ENCODE measurements at regions not wholly inside any gene's neighbourhood (a gene's known extent, or its start where the extent isn't known, plus 50 kb on each side); places are given as distances from the start of the nearest gene placed in this dataset.
"Not testable (repeated sequence)": the region's sequence is repeated elsewhere in the genome, so short reads cannot be mapped to it uniquely, and the experiment has no call there.

DNA sequence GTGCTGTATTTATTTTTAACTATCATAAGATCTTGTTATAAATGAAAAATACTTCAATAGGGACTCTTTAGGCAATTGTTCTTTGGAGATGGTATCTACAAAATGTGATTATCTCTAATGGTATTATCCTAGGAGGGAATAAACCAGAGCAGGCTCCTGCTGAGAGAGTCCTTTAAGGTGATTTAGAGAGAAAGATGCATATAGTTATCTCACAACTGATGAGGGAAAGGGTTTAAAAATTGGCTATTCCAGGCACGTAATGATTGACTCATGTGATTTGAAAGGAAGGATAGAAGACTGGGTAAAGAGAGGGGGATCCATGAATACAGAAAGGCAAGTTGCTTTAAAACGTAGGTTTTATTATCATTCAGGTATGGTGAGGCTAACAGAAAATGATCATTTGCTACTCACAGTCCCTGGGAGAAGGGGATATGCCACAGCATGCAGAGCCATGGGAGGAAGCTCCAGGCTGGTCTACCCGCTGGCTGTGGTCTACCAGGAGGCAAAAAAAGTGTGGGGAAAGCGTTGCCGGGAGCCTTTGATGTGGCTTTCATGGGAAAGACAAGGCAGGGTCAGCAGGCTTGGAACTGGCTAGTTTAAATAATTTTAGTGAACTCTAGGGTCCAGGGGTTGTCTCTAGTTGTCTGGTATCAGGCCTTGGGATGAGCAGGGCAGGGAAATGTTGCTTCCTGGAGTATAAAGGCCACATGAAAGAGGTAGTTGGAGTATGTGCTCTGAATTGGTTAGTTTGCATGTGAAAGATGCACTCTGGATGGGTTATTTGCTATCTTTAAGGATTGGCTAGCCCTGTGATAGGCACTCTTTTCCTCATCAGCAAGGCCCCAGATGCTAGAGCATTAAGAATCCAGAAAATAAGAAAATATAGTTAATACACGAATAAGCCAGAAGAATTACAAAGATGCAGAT is 798.4 kb upstream of the GRM7 start:
- DNase-seq = no peak

DNA sequence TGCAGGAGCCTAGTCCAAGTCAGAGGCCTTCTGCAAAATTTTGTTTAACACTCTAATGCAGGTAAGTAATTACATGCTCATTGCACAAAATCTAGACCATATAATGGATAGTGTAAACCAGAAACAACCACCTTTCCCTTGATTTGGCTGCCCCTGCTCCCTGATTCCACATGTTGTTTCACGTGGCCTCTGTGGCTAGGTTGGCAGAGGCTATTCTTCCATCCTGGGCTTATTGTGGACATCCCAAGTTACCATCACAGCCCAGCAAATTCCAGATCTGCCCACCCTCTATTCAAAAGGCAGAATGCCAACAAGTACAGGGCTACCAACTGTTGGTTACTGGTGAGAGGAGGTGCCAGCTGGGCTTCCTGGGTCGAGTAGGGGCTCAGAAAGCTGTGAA is 794.5 kb upstream of the GRM7 start:
- DNase-seq = no peak

GRCh38 chr3:6066868-6067578 is 793.9 kb upstream of the GRM7 start:
- DNase-seq = not testable (repeated sequence)

GRCh38 chr3:6074952-6075351 is 786.0 kb upstream of the GRM7 start:
- DNase-seq = no peak

DNA sequence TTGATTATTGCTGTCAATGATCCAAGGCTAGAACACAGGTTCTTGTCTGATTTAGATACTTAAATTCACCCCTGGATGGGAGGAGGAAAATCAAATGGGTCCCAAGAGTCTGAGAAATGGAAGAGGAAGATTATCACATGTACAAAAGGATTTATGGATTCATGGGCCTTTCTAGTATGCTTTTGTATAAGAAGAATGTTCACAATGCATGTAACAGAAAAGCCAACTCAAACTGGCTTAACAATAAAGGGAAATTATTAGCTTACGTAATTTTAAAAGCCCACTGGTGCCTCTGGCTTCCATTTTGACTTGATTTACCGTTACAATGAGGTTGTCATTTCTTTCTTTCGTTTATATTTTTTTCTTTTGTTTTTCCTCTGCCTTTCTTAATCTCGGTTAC is 782.5 kb upstream of the GRM7 start:
- no peak for DNase-seq

DNA sequence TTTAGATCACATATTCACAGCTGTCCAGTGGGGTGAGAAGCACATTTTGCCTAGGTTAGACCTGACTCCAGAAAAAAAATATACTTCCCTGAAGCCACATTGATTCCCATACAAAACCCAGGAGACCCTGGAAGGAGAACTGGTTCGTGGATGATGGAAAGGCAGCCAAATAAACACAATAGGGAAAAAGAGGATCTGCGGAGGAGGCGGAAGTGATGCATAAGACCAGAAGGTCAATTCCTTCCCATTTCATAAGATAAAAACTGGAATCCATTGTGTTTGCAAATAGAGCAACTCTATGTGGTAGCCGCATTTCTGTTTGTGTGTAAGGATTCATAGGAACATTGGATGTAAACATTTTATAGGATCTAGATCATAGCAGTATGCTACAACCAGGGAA is 781.9 kb upstream of the GRM7 start:
- DNase-seq = no peak

DNA sequence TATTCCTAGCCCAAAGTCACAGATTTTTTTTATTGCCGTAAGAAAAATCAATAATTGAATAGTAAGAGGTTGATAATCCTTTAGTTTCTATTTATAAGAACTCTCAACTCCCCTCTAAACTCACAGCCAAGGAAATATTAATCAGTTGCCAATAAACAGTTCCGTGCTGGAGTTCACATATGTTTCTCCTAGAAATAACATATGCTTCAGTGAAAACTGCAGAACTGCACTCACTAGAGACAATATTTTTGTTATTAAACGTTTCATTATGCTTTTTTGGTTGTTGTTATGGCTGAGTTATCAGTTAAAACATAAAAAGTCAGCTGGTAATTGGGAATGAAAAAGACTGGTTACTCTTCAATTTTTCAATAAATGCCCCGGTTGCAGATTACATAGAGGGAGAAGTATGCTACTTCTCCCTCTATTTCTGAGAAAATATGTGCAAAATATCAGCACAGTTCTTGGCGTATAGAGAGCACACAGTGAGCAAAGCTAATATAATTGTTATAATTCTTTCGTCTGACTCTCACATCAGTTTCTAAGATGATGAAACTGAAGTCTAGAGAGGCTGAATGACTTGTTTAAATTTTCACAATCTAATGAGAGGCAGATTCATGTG is 781.2 kb upstream of the GRM7 start:
- no peak for DNase-seq

DNA sequence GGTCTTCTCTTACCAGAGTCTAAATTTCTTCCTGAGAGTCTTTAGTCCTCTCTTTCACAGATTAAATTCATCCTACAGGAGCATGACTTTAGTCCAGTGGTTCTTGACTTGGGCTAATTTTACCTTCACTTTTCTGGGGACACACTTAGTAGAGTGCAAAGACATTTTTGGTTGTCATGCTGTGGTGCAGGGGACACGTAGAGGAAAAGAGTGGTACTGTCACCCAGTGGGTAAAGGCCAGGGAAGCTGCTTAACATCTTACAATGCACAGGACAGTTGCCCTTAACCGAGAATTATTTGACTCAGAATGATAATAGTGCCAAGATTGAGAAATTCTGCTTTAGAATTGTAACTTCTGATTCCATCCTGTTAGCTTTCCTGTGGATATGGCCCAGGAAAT is 772.5 kb upstream of the GRM7 start:
- DNase-seq = no peak

DNA sequence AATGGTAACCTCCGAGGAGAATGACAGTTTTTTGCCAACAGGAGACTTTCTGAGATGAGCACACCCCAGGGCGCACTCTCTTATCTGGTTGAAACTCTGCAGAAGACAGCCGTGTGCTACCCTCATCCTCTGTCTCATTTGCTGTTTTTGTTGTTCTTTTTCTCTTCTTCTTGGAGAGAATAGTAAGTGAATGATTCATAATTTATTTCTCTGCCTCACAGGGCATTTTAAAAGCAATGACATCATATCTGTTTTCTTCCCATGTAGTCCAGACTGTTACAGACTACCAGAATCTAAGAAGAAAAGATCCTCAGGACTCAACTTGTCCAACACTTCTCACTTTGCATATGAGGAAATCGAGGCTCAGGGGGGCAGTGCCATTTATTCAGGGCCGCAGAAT is 771.1 kb upstream of the GRM7 start:
- no peak for DNase-seq

GRCh38 chr3:6091262-6091661 is 769.7 kb upstream of the GRM7 start:
- no peak for DNase-seq

- DNase-seq = no peak
Observed at GRCh38 chr3:6095006-6095405, 765.9 kb upstream of the GRM7 start.

GRCh38 chr3:6097021-6097420 is 763.9 kb upstream of the GRM7 start:
- DNase-seq = no peak

DNA sequence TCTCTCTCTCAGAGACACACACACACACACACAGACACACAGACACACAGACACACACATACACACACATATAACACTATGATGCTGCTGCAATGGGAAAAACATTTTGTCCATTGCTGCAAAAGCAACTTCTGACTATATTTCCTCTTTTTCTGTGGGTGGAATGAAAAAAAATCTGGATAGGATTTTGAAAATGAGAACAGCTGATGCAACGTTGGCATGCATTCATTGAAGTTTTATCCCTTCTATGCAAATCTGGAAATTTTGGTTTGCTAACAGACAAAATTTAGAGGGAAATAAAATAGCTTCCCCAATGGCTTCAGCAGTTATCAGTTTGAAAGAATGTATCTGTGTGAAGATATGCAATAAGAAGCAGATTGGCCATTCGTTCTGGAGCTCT is 763.4 kb upstream of the GRM7 start:
- DNase-seq = no peak

GRCh38 chr3:6098516-6099157 is 762.3 kb upstream of the GRM7 start:
- DNase-seq = no peak

GRCh38 chr3:6099458-6100075 is 761.3 kb upstream of the GRM7 start:
- DNase-seq = no peak

GRCh38 chr3:6105187-6105586 is 755.7 kb upstream of the GRM7 start:
- no peak for DNase-seq

- no peak for DNase-seq
Observed at GRCh38 chr3:6108957-6109356, 752.0 kb upstream of the GRM7 start.

DNA sequence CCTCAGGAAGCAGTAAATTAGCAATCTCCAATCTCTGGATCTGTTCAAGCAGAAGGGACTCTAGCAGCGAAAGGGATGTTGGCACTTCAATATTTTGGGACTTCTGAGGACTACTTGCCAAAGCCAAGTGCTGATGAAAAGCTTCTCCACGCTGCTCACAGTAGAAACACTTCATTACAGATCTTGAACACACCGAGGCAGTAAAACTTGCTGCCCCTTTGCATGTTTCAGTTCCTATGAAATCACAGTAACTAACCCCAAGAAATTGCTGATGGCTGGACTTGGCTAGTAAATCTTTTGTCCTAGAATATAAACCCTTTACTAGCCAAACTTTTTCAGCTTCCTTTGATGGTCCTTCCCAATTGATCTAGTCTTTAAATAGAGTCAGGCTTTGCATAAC is 750.5 kb upstream of the GRM7 start:
- DNase-seq = no peak

GRCh38 chr3:6112546-6112945 is 748.4 kb upstream of the GRM7 start:
- no peak for DNase-seq

GRCh38 chr3:6113338-6113737 is 747.6 kb upstream of the GRM7 start:
- DNase-seq = no peak

GRCh38 chr3:6119367-6119766 is 741.5 kb upstream of the GRM7 start:
- DNase-seq = no peak

GRCh38 chr3:6120786-6121185 is 740.1 kb upstream of the GRM7 start:
- no peak for DNase-seq

DNA sequence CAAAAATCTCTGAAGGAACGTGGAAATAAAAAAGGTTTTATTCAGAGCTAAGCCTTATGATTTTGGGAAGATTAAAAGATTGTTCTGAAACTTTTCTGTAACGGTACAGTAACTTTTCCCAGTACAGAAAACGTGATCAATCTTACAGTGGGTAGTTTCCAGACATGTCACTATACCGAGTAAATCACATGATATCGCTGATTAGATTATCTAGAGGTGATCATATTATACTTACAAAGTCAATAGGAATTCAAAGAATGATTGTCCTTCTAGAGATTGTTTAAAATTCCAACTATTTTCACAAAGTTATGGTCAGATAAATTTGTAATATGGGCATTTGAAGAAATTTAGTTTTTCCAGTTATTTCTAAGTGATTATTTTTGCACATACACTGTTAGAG is 736.0 kb upstream of the GRM7 start:
- no peak for DNase-seq
